22Rv1 (cell line): ENCODE measurements at regions not wholly inside any gene's neighbourhood (a gene's known extent, or its start where the extent isn't known, plus 50 kb on each side); places are given as distances from the start of the nearest gene placed in this dataset.
"Not testable (repeated sequence)": the region's sequence is repeated elsewhere in the genome, so short reads cannot be mapped to it uniquely, and the experiment has no call there.

ENCODE experiments used
- H3K27ac ChIP-seq: fragments of 450-650 bp; 2 replicates; pipeline ENCODE4 v1.5.1; 2017
- ZFX ChIP-seq: fragments of 450-650 bp; IDR thresholded peaks from 2 replicates; pipeline ENCODE4 v1.6.1; 2017; ENCODE audit warnings: antibody characterized with exemption, borderline replicate concordance
- TF ChIP-seq, protein P1 (sequence below): fragments of 450-650 bp; IDR thresholded peaks from 2 replicates; pipeline ENCODE4 v1.5.1; 2017; ENCODE audit warnings: mild to moderate bottlenecking

GRCh38 chr15:57896114-57896513 is 169.4 kb downstream of the ALDH1A2 start:
- no peak for TF ChIP-seq ZFX
- TF ChIP-seq, protein P1, sequence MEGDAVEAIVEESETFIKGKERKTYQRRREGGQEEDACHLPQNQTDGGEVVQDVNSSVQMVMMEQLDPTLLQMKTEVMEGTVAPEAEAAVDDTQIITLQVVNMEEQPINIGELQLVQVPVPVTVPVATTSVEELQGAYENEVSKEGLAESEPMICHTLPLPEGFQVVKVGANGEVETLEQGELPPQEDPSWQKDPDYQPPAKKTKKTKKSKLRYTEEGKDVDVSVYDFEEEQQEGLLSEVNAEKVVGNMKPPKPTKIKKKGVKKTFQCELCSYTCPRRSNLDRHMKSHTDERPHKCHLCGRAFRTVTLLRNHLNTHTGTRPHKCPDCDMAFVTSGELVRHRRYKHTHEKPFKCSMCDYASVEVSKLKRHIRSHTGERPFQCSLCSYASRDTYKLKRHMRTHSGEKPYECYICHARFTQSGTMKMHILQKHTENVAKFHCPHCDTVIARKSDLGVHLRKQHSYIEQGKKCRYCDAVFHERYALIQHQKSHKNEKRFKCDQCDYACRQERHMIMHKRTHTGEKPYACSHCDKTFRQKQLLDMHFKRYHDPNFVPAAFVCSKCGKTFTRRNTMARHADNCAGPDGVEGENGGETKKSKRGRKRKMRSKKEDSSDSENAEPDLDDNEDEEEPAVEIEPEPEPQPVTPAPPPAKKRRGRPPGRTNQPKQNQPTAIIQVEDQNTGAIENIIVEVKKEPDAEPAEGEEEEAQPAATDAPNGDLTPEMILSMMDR: no peak
- H3K27ac ChIP-seq: no peak overlapping the region

DNA sequence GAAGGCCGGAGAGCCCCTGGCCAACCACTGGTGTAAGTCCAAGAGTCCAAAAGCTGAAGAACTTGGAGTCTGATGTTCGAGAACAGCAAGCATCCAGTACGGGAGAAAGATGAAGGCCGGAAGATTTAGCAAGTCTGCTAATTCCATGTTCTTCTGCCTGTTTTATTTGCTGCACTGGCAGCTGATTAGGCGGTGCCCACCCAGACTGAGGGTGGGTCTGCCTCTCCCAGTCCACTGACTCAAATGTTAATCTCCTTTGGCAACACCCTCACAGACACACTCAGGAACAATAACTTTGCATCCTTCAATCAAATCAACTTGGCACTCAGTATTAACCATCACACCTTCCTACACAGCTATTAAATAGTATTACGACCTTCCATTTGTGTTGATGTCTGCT is 168.6 kb downstream of the ALDH1A2 start:
- H3K27ac ChIP-seq: not testable (repeated sequence)

DNA sequence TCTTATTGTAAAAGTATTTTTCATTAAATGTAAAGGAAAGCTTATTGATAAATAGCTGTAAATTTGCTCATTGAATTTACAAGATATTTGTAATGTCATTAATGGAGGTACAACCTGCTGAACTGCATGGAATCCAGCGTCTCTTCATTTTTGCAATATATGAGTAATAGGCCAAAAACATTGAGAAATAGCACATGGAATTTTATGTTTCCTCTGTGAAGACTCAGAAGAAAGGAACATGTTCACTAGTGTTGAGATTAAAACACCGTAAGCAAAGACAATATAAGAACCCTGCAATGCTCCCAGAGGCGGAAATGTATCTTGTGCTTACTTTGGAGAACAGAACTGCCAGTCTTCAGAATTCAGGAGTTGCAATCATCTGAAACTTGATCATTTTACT is 167.6 kb downstream of the ALDH1A2 start:
- TF ChIP-seq ZFX: no peak
- H3K27ac ChIP-seq: no peak overlapping the region

GRCh38 chr15:57902155-57902554 is 163.4 kb downstream of the ALDH1A2 start:
- TF ChIP-seq, protein P1: no peak
- no peak for TF ChIP-seq ZFX
- H3K27ac ChIP-seq: no peak overlapping the region
